HEK293T (cell line): ENCODE measurements at regions not wholly inside any gene's neighbourhood (a gene's known extent, or its start where the extent isn't known, plus 50 kb on each side); places are given as distances from the start of the nearest gene placed in this dataset.
A peak's percentile ranks its signal among the peaks of the same experiment; 100 is the strongest.

Experiments used
- CTCF ChIA-PET: fragments of 350-600 bp; formaldehyde crosslinking; extraction: SDS; loops from one replicate; lab custom pipeline; 2021; ENCODE audit warnings: antibody characterized with exemption, inconsistent platforms; lab: Yijun Ruan, JAX
- POLR2A ChIA-PET: fragments of 350-600 bp; formaldehyde crosslinking; extraction: SDS; loops from one replicate; lab custom pipeline; 2020; ENCODE audit warnings: antibody characterized with exemption, inconsistent platforms; lab: Yijun Ruan, JAX
- DNase-seq: peaks from one replicate; pipeline ENCODE4 v3.0.0; 2012; ENCODE audit warnings: mixed read lengths; ENCODE audit errors: extremely low spot score
- ARNT ChIP-seq: fragments of 450-650 bp; IDR thresholded peaks from 2 replicates; pipeline ENCODE4 v1.6.1; 2017; ENCODE audit warnings: mild to moderate bottlenecking
- BHLHE40 ChIP-seq: fragments of 450-650 bp; IDR thresholded peaks from 2 replicates; pipeline ENCODE4 v1.6.1; 2016; ENCODE audit warnings: mild to moderate bottlenecking, moderate library complexity, borderline replicate concordance
- CTBP1 ChIP-seq: fragments of 450-650 bp; IDR thresholded peaks from 2 replicates; pipeline ENCODE4 v1.6.1; 2016; ENCODE audit warnings: borderline replicate concordance
- ELF4 ChIP-seq: fragments of 450-650 bp; IDR thresholded peaks from 2 replicates; pipeline ENCODE4 v1.6.1; 2017; ENCODE audit warnings: antibody characterized with exemption
- FOXA1 ChIP-seq: fragments of 450-650 bp; IDR thresholded peaks from 2 replicates; pipeline ENCODE4 v1.6.1; 2016; ENCODE audit warnings: mild to moderate bottlenecking
- FOXK2 ChIP-seq: fragments of 450-650 bp; IDR thresholded peaks from 2 replicates; pipeline ENCODE4 v1.6.1; 2016; ENCODE audit warnings: mild to moderate bottlenecking
- FOXM1 ChIP-seq: fragments of 450-650 bp; IDR thresholded peaks from 2 replicates; pipeline ENCODE4 v1.6.1; 2017; ENCODE audit warnings: mild to moderate bottlenecking, borderline replicate concordance
- HDGF ChIP-seq: fragments of 450-650 bp; IDR thresholded peaks from 2 replicates; pipeline ENCODE4 v1.6.1; 2017; ENCODE audit warnings: antibody characterized with exemption, borderline replicate concordance
- L3MBTL2 ChIP-seq: fragments of 450-650 bp; conservative IDR thresholded peaks from 2 replicates; pipeline ENCODE4 v1.6.1; 2016; ENCODE audit warnings: mild to moderate bottlenecking
- LEF1 ChIP-seq: fragments of 450-650 bp; IDR thresholded peaks from 2 replicates; pipeline ENCODE4 v1.6.1; 2017; ENCODE audit warnings: mild to moderate bottlenecking, borderline replicate concordance
- NFRKB ChIP-seq: fragments of 450-650 bp; IDR thresholded peaks from 2 replicates; pipeline ENCODE4 v1.6.1; 2016; ENCODE audit warnings: mild to moderate bottlenecking, moderate library complexity
- PKNOX1 ChIP-seq: fragments of 450-650 bp; IDR thresholded peaks from 2 replicates; pipeline ENCODE4 v1.6.1; 2016
- SP1 ChIP-seq: fragments of 450-650 bp; IDR thresholded peaks from 2 replicates; pipeline ENCODE4 v1.6.1; 2017
- SUZ12 ChIP-seq: fragments of 450-650 bp; IDR thresholded peaks from 2 replicates; pipeline ENCODE4 v1.6.1; 2016; ENCODE audit warnings: mild to moderate bottlenecking
- TARDBP ChIP-seq: fragments of 450-650 bp; IDR thresholded peaks from 2 replicates; pipeline ENCODE4 v1.6.1; 2016
- ZNF384 ChIP-seq: fragments of 450-650 bp; IDR thresholded peaks from 2 replicates; pipeline ENCODE4 v1.6.1; 2016

- TF ChIP-seq ZNF384 (no peak), FOXK2 (no peak), ELF4 (no peak), FOXA1 (no peak), LEF1 (no peak), L3MBTL2 (no peak), FOXM1 (no peak), SP1 (no peak), BHLHE40 (no peak), PKNOX1 (no peak), SUZ12 (no peak), TARDBP (no peak), CTBP1 (no peak)
- DNase-seq, result no peak
- POLR2A ChIA-PET, result no interaction called here
- CTCF ChIA-PET, result no interaction called here
Measured at GRCh38 chr4:124913237-124913636, 200.7 kb upstream of the ANKRD50 start.

- TF ChIP-seq FOXA1 (no peak), ZNF384 (no peak), PKNOX1 (no peak), CTBP1 (no peak), ELF4 (no peak), LEF1 (no peak), BHLHE40 (no peak), SP1 (no peak), TARDBP (no peak)
- no peak for DNase-seq
- ChIA-PET POLR2A (no interaction called here), CTCF (no interaction called here)
Measured at GRCh38 chr4:124910327-124910726, 197.8 kb upstream of the ANKRD50 start.

GRCh38 chr4:124907881-124908280 lies 195.3 kb upstream of the ANKRD50 start:
- ChIA-PET CTCF (no interaction called here), POLR2A (no interaction called here)
- TF ChIP-seq ARNT, result no peak
- no peak for TF ChIP-seq NFRKB
- TF ChIP-seq CTBP1, result no peak
- DNase-seq, result no peak

- no peak for TF ChIP-seq L3MBTL2
- no peak for TF ChIP-seq FOXA1
- TF ChIP-seq HDGF, result no peak
- no peak for TF ChIP-seq ZNF384
- no peak for TF ChIP-seq LEF1
- DNase-seq, result no peak
- ChIA-PET POLR2A (no interaction called here), CTCF (no interaction called here)
Measured at GRCh38 chr4:124905441-124905840, 192.9 kb upstream of the ANKRD50 start.

- DNase-seq, result no peak
- POLR2A ChIA-PET, result no interaction called here
- TF ChIP-seq SUZ12, result no peak
- no peak for TF ChIP-seq L3MBTL2
- CTCF ChIA-PET, result no interaction called here
Measured at GRCh38 chr4:124904723-124905388, 192.3 kb upstream of the ANKRD50 start.

DNA sequence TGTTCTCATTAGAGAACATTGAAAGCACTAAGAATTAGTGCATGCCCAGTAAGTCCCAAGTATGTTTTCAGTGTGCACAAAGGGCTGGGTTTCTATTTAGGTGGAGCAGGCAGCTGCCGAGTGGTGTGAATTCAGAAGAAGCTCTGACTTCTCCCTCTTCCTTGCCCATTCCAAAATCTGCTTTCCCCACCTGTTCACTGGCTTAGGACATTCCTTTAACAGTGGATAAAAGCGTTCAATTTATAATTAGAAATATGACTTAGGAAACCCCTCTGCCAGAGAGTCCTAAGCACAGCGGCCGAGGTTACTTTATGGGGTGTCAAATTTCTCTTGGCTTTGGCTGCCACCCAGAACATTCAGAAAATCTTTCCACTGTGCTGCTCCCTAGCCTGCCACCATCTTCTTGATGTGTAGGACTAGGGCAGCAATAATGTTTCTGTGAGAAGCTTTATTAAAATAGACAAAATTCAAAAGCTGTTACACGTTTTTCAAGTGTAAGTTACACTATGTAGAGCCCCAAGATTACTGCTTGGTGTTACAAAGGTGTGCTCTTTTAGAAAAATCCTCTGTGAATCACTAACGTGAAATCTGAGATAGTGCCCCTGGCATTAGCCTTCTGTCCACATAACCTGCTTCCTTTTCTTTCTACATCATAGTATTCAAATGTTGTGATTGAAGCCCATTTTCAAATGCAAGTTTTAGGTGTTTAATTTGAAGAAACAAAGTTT lies 191.6 kb upstream of the ANKRD50 start:
- TF ChIP-seq SP1 (no peak), PKNOX1 (no peak), FOXA1 (no peak)
- CTCF ChIA-PET, result no interaction called here
- POLR2A ChIA-PET, result interaction anchor here (0.8 kb wide), 1 partner anchor 193 kb away, joined by 3 read pairs; no protein-coding TSS in a partner anchor
- peak; percentile 51 for DNase-seq

DNA sequence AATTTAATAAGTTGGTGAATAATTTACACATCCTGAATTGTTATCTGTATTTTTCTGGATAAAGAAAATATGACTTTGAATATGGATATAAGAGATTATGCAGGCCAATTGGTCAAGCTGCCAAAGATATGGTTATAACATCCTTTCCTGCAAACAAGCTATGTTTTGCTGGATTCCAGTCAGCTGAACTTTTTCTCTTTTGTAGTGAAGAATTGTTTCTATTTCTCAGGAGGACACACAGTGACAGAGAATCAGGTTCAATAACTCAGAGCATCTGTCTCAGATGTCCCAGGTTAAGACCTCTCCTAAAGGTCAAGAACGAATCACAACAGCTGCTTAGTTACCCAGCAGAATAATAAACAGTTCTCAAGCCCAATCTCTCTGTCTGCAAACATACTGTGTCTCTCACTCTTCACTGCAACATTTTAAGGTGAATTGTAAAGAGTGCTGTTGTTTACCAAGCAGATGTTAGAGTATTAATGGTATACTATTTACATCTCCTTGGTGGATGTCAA lies 189.5 kb upstream of the ANKRD50 start:
- ChIA-PET POLR2A (no interaction called here), CTCF (no interaction called here)
- no peak for DNase-seq
- TF ChIP-seq LEF1 (no peak), CTBP1 (no peak), ELF4 (no peak), NFRKB (no peak)
